WTC11 (cell line): ENCODE measurements at regions not wholly inside any gene's neighbourhood (a gene's known extent, or its start where the extent isn't known, plus 50 kb on each side); places are given as distances from the start of the nearest gene placed in this dataset.

Experiments
- ATAC-seq: fragments of 200-7000 bp; cut with Tn5 transposase; 2 replicates; pipeline ENCODE4 v1.10.0; 2021; ENCODE audit warnings: mild to moderate bottlenecking, moderate library complexity
- CTCF ChIA-PET: fragments of 300-600 bp; sonication (Branson Sonifier 250); formaldehyde crosslinking; loops from one replicate; lab custom pipeline; 2021; ENCODE audit warnings: antibody characterized with exemption; lab: Charles Lee
- POLR2A ChIA-PET: fragments of 350-600 bp; sonication (Branson Sonifier 250); formaldehyde crosslinking; loops from one replicate; lab custom pipeline; 2021; ENCODE audit warnings: antibody characterized with exemption; lab: Charles Lee
- DNase-seq: peaks from one replicate; pipeline ENCODE4 v3.0.0; 2021; ENCODE audit warnings: low spot score
- H3K27ac Mint-ChIP-seq: 2 replicates; pipeline ENCODE4 v1.8.0; 2021; ENCODE audit warnings: mixed read lengths
- H3K27me3 Mint-ChIP-seq: 2 replicates; pipeline ENCODE4 v1.8.0; 2021; ENCODE audit warnings: low read depth, mild to moderate bottlenecking, moderate library complexity, mixed read lengths
- H3K36me3 Mint-ChIP-seq: 2 replicates; pipeline ENCODE4 v1.8.0; 2021; ENCODE audit warnings: mixed read lengths
- H3K4me1 Mint-ChIP-seq: 2 replicates; pipeline ENCODE4 v1.8.0; 2022; ENCODE audit warnings: mixed read lengths
- H3K4me3 Mint-ChIP-seq: 2 replicates; pipeline ENCODE4 v1.8.0; 2021; ENCODE audit warnings: mild to moderate bottlenecking, moderate library complexity, mixed read lengths
- H3K9me3 Mint-ChIP-seq: 2 replicates; pipeline ENCODE4 v1.8.0; 2021; ENCODE audit warnings: mixed read lengths
- CREB1 ChIP-seq: sonication (generic); formaldehyde crosslinking; IDR thresholded peaks from 2 replicates; pipeline ENCODE4 v1.8.0; 2023; ENCODE audit warnings: mild to moderate bottlenecking, missing genetic modification reagents
- NFATC4 ChIP-seq: fragments of 250-450 bp; sonication (Bioruptor Pico); IDR thresholded peaks from 2 replicates; pipeline ENCODE4 v1.9.0; 2021; ENCODE audit warnings: mild to moderate bottlenecking
- NR2C2 ChIP-seq: sonication (generic); formaldehyde crosslinking; IDR thresholded peaks from 2 replicates; pipeline ENCODE4 v1.8.0; 2022; ENCODE audit warnings: mild to moderate bottlenecking, missing genetic modification reagents
- PRRX2 ChIP-seq: fragments of 250-450 bp; sonication (Bioruptor Pico); IDR thresholded peaks from 2 replicates; pipeline ENCODE4 v1.8.0; 2021; ENCODE audit warnings: mild to moderate bottlenecking
- SMAD3 ChIP-seq: sonication (generic); formaldehyde crosslinking; IDR thresholded peaks from 2 replicates; pipeline ENCODE4 v1.8.0; 2022; ENCODE audit warnings: missing genetic modification reagents, mild to moderate bottlenecking, borderline replicate concordance
- SOX15 ChIP-seq: fragments of 250-450 bp; sonication (Bioruptor Pico); IDR thresholded peaks from 2 replicates; pipeline ENCODE4 v1.9.0; 2021; ENCODE audit warnings: mild to moderate bottlenecking
- TP53 ChIP-seq: sonication (generic); formaldehyde crosslinking; IDR thresholded peaks from 2 replicates; pipeline ENCODE4 v1.8.1; 2023; ENCODE audit warnings: mild to moderate bottlenecking, missing genetic modification reagents
- ZNF121 ChIP-seq: sonication (generic); formaldehyde crosslinking; IDR thresholded peaks from 2 replicates; pipeline ENCODE4 v1.8.0; 2023; ENCODE audit warnings: missing genetic modification reagents
- ZNF416 ChIP-seq: fragments of 250-450 bp; sonication (Bioruptor Pico); IDR thresholded peaks from 2 replicates; pipeline ENCODE4 v1.9.0; 2021; ENCODE audit warnings: mild to moderate bottlenecking, inconsistent platforms
- TF ChIP-seq, protein P1 (sequence below): sonication (generic); formaldehyde crosslinking; IDR thresholded peaks from 2 replicates; pipeline ENCODE4 v1.8.1; 2022; ENCODE audit warnings: low read depth, missing genetic modification reagents, borderline replicate concordance
- TF ChIP-seq, protein P2 (sequence below): sonication (generic); formaldehyde crosslinking; conservative IDR thresholded peaks from 2 replicates; pipeline ENCODE4 v1.8.1; 2022; ENCODE audit warnings: mild to moderate bottlenecking, missing genetic modification reagents
- TF ChIP-seq, protein P3 (sequence below): sonication (generic); formaldehyde crosslinking; IDR thresholded peaks from 2 replicates; pipeline ENCODE4 v1.8.1; 2022; ENCODE audit warnings: mild to moderate bottlenecking, missing genetic modification reagents, moderate library complexity, borderline replicate concordance
- TF ChIP-seq, protein P4 (sequence below): fragments of 200-600 bp; IDR thresholded peaks from 2 replicates; pipeline ENCODE4 v1.8.0; 2022; ENCODE audit warnings: antibody characterized with exemption
- TF ChIP-seq, protein P5 (sequence below): fragments of 250-450 bp; sonication (Bioruptor Pico); IDR thresholded peaks from 2 replicates; pipeline ENCODE4 v1.9.0; 2021; ENCODE audit warnings: mild to moderate bottlenecking, borderline replicate concordance
- TF ChIP-seq, protein P6 (sequence below): sonication (generic); formaldehyde crosslinking; IDR thresholded peaks from 2 replicates; pipeline ENCODE4 v1.8.0; 2022; ENCODE audit warnings: mild to moderate bottlenecking, missing genetic modification reagents
- TF ChIP-seq, protein P7 (sequence below): sonication (generic); formaldehyde crosslinking; IDR thresholded peaks from 2 replicates; pipeline ENCODE4 v1.8.0; 2023; ENCODE audit warnings: missing genetic modification reagents
- TF ChIP-seq, protein P8 (sequence below): fragments of 250-450 bp; sonication (Bioruptor Pico); IDR thresholded peaks from 2 replicates; pipeline ENCODE4 v1.8.0; 2021; ENCODE audit warnings: mild to moderate bottlenecking

DNA sequence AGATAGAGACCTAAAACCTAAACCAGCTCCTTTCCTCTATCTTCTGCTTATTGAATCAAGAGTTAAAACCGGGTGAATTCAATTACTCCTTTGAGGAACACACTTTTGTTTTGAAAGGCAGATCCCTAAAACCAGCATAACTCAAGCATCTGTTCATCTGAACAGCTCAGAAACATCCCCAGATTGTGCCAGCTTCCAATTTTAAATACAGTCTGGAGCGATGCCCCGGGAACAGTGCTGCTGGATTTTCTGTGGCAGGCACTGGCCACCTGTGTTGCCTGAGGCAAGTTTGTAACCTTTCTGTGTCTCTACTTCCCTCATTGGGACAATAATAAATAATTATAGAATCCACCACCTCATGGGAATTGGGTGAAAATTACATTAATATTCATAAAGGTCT lies 281.4 kb upstream of the NFE2L3 start (continued):
- TF ChIP-seq, protein P1, sequence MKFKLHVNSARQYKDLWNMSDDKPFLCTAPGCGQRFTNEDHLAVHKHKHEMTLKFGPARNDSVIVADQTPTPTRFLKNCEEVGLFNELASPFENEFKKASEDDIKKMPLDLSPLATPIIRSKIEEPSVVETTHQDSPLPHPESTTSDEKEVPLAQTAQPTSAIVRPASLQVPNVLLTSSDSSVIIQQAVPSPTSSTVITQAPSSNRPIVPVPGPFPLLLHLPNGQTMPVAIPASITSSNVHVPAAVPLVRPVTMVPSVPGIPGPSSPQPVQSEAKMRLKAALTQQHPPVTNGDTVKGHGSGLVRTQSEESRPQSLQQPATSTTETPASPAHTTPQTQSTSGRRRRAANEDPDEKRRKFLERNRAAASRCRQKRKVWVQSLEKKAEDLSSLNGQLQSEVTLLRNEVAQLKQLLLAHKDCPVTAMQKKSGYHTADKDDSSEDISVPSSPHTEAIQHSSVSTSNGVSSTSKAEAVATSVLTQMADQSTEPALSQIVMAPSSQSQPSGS (CRISPR knock-in tag), result no peak
- TF ChIP-seq, protein P2, sequence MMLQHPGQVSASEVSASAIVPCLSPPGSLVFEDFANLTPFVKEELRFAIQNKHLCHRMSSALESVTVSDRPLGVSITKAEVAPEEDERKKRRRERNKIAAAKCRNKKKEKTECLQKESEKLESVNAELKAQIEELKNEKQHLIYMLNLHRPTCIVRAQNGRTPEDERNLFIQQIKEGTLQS (CRISPR knock-in tag), result no peak
- TF ChIP-seq, protein P3, sequence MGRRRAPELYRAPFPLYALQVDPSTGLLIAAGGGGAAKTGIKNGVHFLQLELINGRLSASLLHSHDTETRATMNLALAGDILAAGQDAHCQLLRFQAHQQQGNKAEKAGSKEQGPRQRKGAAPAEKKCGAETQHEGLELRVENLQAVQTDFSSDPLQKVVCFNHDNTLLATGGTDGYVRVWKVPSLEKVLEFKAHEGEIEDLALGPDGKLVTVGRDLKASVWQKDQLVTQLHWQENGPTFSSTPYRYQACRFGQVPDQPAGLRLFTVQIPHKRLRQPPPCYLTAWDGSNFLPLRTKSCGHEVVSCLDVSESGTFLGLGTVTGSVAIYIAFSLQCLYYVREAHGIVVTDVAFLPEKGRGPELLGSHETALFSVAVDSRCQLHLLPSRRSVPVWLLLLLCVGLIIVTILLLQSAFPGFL (CRISPR knock-in tag), result no peak
- TF ChIP-seq NR2C2 (CRISPR knock-in tag) (no peak), SMAD3 (no peak)

DNA sequence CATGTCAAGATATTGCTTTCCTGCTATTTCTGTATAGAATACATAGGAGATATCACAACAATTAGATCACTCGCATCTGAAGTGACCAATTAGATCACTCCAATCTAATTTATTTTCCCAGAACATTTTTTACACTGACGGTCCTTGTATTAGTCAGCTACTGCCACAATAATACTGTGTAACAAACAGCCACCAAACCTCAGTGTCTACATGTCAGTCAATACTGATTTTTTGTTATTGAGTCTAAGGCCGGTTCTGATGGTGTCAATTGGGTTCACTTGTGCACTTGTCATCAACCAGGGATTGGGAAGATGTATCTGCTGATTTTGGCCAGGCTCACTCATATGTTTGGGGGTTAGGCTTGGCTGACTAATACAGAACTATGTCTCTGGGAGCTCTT lies 275.9 kb upstream of the NFE2L3 start:
- no peak for DNase-seq
- H3K4me3 Mint-ChIP-seq, result no peak overlapping the region
- no peak for ATAC-seq
- TF ChIP-seq ZNF121 (CRISPR knock-in tag) (no peak), TP53 (CRISPR knock-in tag) (no peak), PRRX2 (CRISPR knock-in tag) (no peak), SOX15 (CRISPR knock-in tag) (no peak), ZNF416 (no peak), CREB1 (CRISPR knock-in tag) (no peak), NFATC4 (no peak)
- TF ChIP-seq, protein P4, sequence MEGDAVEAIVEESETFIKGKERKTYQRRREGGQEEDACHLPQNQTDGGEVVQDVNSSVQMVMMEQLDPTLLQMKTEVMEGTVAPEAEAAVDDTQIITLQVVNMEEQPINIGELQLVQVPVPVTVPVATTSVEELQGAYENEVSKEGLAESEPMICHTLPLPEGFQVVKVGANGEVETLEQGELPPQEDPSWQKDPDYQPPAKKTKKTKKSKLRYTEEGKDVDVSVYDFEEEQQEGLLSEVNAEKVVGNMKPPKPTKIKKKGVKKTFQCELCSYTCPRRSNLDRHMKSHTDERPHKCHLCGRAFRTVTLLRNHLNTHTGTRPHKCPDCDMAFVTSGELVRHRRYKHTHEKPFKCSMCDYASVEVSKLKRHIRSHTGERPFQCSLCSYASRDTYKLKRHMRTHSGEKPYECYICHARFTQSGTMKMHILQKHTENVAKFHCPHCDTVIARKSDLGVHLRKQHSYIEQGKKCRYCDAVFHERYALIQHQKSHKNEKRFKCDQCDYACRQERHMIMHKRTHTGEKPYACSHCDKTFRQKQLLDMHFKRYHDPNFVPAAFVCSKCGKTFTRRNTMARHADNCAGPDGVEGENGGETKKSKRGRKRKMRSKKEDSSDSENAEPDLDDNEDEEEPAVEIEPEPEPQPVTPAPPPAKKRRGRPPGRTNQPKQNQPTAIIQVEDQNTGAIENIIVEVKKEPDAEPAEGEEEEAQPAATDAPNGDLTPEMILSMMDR, result no peak
- TF ChIP-seq, protein P5, sequence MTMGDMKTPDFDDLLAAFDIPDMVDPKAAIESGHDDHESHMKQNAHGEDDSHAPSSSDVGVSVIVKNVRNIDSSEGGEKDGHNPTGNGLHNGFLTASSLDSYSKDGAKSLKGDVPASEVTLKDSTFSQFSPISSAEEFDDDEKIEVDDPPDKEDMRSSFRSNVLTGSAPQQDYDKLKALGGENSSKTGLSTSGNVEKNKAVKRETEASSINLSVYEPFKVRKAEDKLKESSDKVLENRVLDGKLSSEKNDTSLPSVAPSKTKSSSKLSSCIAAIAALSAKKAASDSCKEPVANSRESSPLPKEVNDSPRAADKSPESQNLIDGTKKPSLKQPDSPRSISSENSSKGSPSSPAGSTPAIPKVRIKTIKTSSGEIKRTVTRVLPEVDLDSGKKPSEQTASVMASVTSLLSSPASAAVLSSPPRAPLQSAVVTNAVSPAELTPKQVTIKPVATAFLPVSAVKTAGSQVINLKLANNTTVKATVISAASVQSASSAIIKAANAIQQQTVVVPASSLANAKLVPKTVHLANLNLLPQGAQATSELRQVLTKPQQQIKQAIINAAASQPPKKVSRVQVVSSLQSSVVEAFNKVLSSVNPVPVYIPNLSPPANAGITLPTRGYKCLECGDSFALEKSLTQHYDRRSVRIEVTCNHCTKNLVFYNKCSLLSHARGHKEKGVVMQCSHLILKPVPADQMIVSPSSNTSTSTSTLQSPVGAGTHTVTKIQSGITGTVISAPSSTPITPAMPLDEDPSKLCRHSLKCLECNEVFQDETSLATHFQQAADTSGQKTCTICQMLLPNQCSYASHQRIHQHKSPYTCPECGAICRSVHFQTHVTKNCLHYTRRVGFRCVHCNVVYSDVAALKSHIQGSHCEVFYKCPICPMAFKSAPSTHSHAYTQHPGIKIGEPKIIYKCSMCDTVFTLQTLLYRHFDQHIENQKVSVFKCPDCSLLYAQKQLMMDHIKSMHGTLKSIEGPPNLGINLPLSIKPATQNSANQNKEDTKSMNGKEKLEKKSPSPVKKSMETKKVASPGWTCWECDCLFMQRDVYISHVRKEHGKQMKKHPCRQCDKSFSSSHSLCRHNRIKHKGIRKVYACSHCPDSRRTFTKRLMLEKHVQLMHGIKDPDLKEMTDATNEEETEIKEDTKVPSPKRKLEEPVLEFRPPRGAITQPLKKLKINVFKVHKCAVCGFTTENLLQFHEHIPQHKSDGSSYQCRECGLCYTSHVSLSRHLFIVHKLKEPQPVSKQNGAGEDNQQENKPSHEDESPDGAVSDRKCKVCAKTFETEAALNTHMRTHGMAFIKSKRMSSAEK (CRISPR knock-in tag), result no peak
- TF ChIP-seq, protein P6, sequence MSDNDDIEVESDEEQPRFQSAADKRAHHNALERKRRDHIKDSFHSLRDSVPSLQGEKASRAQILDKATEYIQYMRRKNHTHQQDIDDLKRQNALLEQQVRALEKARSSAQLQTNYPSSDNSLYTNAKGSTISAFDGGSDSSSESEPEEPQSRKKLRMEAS (CRISPR knock-in tag), result no peak
- TF ChIP-seq, protein P7, sequence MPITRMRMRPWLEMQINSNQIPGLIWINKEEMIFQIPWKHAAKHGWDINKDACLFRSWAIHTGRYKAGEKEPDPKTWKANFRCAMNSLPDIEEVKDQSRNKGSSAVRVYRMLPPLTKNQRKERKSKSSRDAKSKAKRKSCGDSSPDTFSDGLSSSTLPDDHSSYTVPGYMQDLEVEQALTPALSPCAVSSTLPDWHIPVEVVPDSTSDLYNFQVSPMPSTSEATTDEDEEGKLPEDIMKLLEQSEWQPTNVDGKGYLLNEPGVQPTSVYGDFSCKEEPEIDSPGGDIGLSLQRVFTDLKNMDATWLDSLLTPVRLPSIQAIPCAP, result no peak
- TF ChIP-seq, protein P2 (CRISPR knock-in tag), result no peak
- TF ChIP-seq, protein P8, sequence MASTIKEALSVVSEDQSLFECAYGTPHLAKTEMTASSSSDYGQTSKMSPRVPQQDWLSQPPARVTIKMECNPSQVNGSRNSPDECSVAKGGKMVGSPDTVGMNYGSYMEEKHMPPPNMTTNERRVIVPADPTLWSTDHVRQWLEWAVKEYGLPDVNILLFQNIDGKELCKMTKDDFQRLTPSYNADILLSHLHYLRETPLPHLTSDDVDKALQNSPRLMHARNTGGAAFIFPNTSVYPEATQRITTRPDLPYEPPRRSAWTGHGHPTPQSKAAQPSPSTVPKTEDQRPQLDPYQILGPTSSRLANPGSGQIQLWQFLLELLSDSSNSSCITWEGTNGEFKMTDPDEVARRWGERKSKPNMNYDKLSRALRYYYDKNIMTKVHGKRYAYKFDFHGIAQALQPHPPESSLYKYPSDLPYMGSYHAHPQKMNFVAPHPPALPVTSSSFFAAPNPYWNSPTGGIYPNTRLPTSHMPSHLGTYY, result no peak
- TF ChIP-seq, all 79 proteins: peak for 0
- Mint-ChIP-seq H3K27ac (no peak overlapping the region), H3K4me1 (peaks cover 17% of the 10 kb centered on the region), H3K36me3 (no peaks in the 10 kb centered on the region), H3K9me3 (peaks cover 13% of the 10 kb centered on the region), H3K27me3 (peaks cover 23% of the 10 kb centered on the region)
- ChIA-PET CTCF (no interaction called here), POLR2A (no interaction called here)
